HT-29 (cell line): ENCODE measurements at regions not wholly inside any gene's neighbourhood (a gene's known extent, or its start where the extent isn't known, plus 50 kb on each side); places are given as distances from the start of the nearest gene placed in this dataset.
A peak's percentile ranks its signal among the peaks of the same experiment; 100 is the strongest.
"Not testable (repeated sequence)": the region's sequence is repeated elsewhere in the genome, so short reads cannot be mapped to it uniquely, and the experiment has no call there.

Experiments used
- DNase-seq: peaks from one replicate; pipeline ENCODE4 v3.0.0-alpha.2; 2015; ENCODE audit warnings: low spot score

DNA sequence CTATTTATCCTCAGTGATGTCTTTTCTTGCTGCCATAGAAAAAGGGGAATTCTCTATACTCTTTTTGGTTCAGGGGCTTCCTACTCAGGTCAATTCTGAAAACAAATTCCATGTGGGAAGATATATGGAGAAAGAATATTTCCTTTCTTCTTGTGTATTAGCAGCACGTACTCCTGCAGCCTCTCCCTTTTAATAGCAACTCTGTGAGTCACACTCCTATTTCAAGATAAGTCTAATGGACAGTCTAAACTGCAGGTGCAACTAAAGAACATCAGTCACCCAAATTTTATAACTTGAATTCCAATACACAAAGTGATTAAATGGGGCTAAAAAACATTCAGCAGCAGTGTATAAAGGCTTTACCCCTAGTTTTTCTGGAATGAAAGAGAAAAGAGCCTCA, 942.2 kb downstream of the CNTNAP5 start:
- DNase-seq: no peak

- DNase-seq: no peak
These were observed 944.9 kb downstream of the CNTNAP5 start for GRCh38 chr2:124970030-124970429.

DNA sequence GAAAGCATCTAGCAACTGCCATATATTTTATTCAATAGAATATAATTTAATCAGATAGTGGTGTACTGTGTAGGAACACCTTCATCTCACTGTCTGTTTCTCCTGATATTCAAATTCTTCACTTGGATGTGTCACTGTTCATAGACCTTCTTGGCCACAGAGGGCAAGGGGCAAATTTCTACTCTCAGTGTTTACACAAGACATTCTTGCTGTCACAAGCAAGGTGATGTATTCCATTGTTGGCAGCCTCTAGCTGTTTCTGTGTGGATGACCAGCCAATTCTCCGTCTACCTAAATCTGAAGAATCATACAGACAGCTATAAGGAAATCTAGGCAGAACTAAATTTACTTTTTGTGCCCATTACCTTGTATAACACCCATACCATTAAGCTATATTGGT, 948.3 kb downstream of the CNTNAP5 start:
- peak; percentile 2 for DNase-seq

DNA sequence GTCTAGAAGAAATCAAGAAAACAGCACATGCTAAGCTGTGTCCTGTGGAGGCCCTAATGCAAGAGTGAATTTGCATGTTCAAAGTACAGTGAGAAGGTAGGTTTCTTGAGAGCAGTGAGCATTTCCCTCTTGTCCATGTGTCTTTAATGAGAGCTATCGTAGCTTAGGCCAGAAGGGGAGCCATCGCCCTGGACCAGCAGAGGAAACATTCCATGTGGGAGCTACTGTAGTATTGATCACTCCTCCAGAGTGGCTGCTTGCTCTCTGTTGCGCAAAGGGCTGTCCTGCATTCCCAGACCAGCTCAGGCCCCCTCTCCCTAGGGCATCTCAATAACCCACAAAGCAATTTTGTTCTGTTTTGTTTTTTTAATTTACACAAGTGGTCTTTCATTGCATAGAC, 950.1 kb downstream of the CNTNAP5 start:
- no peak for DNase-seq

DNA sequence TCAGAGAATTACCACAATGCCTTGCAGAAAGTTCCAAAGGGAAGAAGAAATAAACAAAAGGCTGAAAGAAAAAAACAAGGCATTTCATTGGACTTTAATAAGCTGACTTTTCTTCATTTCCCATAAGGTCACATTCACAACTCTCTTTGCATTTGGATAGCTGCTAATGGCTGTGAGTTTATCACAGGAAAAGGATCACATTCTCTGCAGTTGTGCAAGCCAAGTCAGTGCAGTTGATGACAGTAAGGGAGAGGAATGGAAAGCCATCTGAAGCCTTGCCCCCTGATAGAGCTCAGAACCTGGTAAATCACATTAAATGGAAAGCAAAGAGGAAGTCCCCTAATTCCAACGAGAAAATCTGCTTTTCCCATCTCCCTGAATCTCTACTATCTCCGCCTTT, 950.6 kb downstream of the CNTNAP5 start:
- no peak for DNase-seq

GRCh38 chr2:124978597-124978996, 953.5 kb downstream of the CNTNAP5 start:
- DNase-seq: no peak

DNA sequence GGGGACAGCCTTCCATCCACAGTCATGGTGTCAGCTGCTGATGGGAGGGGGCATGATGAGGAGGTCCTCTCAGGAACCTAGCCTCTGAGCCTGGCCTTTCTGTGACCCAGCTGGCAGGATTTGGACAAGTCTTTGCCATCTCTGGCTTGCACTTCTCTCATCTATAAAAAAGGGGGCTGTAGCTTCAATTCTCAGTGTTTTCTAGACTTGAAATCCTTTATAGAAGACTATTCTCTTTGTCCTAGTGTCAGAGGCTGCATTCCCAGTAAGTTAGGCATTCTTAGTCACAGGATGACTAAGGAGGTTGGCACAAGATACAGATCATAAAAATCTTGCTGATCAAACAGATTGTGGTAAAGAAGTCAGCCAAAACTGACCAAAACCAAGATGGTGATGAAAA, 958.5 kb downstream of the CNTNAP5 start:
- peak; percentile 10 for DNase-seq

- DNase-seq: no peak
These were observed 960.2 kb downstream of the CNTNAP5 start for GRCh38 chr2:124985270-124985669.

DNA sequence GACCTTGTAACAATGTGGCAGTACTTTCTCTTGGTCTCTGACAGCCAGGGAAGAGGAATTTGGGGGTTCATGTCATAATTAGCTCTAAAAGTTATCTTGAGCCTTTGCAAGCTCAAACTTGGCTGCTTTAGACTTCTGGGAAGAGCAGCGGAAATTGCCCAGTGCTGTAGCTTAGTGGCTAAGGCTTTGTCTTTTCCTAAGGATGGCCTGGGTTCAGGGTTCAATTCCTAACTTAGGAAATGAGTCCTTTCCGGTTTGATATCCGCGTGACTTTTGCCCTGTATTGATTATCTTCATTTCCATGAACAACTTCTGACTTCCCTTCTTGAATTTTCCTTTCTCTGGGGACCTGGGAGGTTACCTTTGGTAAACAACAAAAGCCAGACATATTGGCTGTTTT, 961.0 kb downstream of the CNTNAP5 start:
- no peak for DNase-seq

GRCh38 chr2:124986870-124987269, 961.8 kb downstream of the CNTNAP5 start:
- DNase-seq: not testable (repeated sequence)

- not testable (repeated sequence) for DNase-seq
These were observed 962.3 kb downstream of the CNTNAP5 start for GRCh38 chr2:124987436-124987835.

- no peak for DNase-seq
These were observed 963.0 kb downstream of the CNTNAP5 start for GRCh38 chr2:124988111-124988510.

DNA sequence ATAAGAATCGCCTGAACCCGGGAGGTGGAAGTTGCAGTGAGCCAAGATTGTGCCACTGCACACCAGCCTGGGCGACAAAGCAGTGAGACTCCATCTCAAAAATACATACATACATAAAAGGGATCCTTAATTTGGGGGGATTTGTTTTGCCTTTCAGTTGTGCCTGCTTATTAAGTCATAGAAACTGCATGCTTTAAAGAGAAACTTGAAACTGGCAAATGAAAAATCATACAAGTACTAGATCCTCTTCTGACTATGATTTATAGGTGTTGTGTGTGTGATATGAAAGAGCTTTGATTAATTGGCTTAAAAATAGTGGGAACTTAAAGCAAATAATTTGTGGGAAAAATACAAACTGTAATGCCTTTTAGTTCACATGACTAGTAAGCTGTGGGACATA, 963.7 kb downstream of the CNTNAP5 start:
- no peak for DNase-seq

GRCh38 chr2:124993809-124994208, 968.7 kb downstream of the CNTNAP5 start:
- no peak for DNase-seq

GRCh38 chr2:124995185-124995912, 970.3 kb downstream of the CNTNAP5 start:
- no peak for DNase-seq

- DNase-seq: no peak
These were observed 971.3 kb downstream of the CNTNAP5 start for GRCh38 chr2:124996406-124996805.

- DNase-seq: no peak
These were observed 974.8 kb downstream of the CNTNAP5 start for GRCh38 chr2:124999906-125000305.

- DNase-seq: no peak
These were observed 979.2 kb downstream of the CNTNAP5 start for GRCh38 chr2:125004106-125004800.

- DNase-seq: no peak
These were observed 981.6 kb downstream of the CNTNAP5 start for GRCh38 chr2:125006676-125007075.

DNA sequence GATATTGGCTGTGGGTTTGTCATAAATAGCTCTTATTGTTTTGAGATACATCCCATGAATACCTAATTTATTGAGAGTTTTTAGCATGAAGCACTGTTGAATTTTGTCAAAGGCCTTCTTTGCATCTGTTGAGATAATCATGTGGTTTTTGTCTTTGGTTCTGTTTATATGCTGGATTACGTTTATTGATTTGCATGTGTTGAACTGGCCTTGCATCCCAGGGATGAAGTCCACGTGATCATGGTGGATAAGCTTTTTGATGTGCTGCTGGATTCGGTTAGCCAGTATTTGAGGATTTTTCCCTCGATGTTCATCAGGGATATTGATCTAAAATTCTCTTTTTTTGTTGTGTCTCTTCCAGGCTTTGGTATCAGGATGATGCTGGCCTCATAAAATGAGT, 1003.6 kb downstream of the CNTNAP5 start:
- not testable (repeated sequence) for DNase-seq

GRCh38 chr2:125033871-125034270, 1008.8 kb downstream of the CNTNAP5 start:
- DNase-seq: no peak

- DNase-seq: no peak
These were observed 1012.1 kb downstream of the CNTNAP5 start for GRCh38 chr2:125037135-125037653.

DNA sequence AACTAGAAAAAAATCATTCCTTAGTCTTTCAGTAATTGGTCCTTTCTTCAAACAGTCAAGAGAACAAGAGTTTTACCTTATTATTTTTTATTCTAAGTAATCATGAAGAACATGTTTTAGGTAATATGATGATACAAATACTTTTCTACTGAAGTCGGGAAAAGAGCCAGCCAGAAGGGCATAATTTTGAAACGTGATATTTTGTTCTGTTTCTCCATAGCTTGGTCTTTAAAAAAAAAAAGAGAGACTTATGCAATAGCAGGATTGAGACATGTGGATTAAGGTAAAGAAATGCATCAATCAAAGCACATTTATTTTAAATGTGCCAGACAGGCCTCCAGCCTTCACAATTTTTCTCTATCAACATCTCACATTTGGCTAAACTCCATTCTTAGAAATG, 1016.8 kb downstream of the CNTNAP5 start:
- no peak for DNase-seq
